DND-41 (cell line): ENCODE measurements at regions not wholly inside any gene's neighbourhood (a gene's known extent, or its start where the extent isn't known, plus 50 kb on each side); places are given as distances from the start of the nearest gene placed in this dataset.

Experiments
- ATAC-seq: fragments of 200-7000 bp; cut with Tn5 transposase; 3 replicates; pipeline ENCODE4 v1.9.1; 2021; ENCODE audit warnings: low read depth; ENCODE audit not compliant: insufficient read depth
- DNase-seq: peaks from one replicate; pipeline ENCODE4 v3.0.0-alpha.2; 2020
- H2AFZ ChIP-seq: 2 replicates; pipeline ENCODE4 v1.6.0; 2012; ENCODE audit warnings: low read depth, low read length
- H3K27ac ChIP-seq: 2 replicates; pipeline ENCODE4 v1.5.1; 2012; ENCODE audit warnings: low read length, inconsistent platforms
- H3K27me3 ChIP-seq: fragments of 200-600 bp; sonication (generic); 2 replicates; pipeline ENCODE4 v1.6.0; 2012; ENCODE audit warnings: low read length, mild to moderate bottlenecking, inconsistent platforms; ENCODE audit not compliant: insufficient read depth, poor library complexity
- H3K36me3 ChIP-seq: 2 replicates; pipeline ENCODE4 v1.5.1; 2012; ENCODE audit warnings: low read length, inconsistent platforms; ENCODE audit not compliant: insufficient read depth
- H3K4me1 ChIP-seq: 2 replicates; pipeline ENCODE4 v1.5.1; 2012; ENCODE audit warnings: mild to moderate bottlenecking, low read length; ENCODE audit not compliant: insufficient read depth
- H3K4me2 ChIP-seq: 2 replicates; pipeline ENCODE4 v1.6.0; 2012; ENCODE audit warnings: mild to moderate bottlenecking, moderate library complexity, low read length, inconsistent platforms; ENCODE audit not compliant: insufficient read depth
- H3K4me3 ChIP-seq, 2 experiments: fragments of 200-600 bp in 1 of 2; shearing (Covaris generic) in 1 of 2; 2 replicates each; pipeline ENCODE4 v1.5.1; 2012 to 2016; ENCODE audit warnings: inconsistent platforms in 2 of 2, low read length in 2 of 2, mild to moderate bottlenecking in 2 of 2, low read depth in 1 of 2, moderate library complexity in 1 of 2
- H3K79me2 ChIP-seq: 2 replicates; pipeline ENCODE4 v1.6.0; 2012; ENCODE audit warnings: low read length, inconsistent platforms; ENCODE audit not compliant: insufficient read depth
- H3K9ac ChIP-seq: 2 replicates; pipeline ENCODE4 v1.6.0; 2012; ENCODE audit warnings: low read depth, mild to moderate bottlenecking, inconsistent platforms, low read length, moderate library complexity
- H3K9me3 ChIP-seq: 2 replicates; pipeline ENCODE4 v1.5.1; 2012; ENCODE audit warnings: low read length, moderate library complexity, mild to moderate bottlenecking, inconsistent platforms; ENCODE audit not compliant: insufficient read depth, severe bottlenecking
- H4K20me1 ChIP-seq: 2 replicates; pipeline ENCODE4 v1.6.0; 2012; ENCODE audit warnings: low read length; ENCODE audit not compliant: insufficient read depth
- CTCF ChIP-seq: IDR thresholded peaks from 2 replicates; pipeline ENCODE4 v1.5.1; 2012; ENCODE audit warnings: borderline replicate concordance, low read length, moderate library complexity, mild to moderate bottlenecking; ENCODE audit not compliant: poor library complexity, severe bottlenecking; ENCODE audit errors: extremely low read depth
- EZH2 ChIP-seq: IDR thresholded peaks from 3 replicates; pipeline ENCODE4 v1.6.1; 2012; ENCODE audit warnings: borderline replicate concordance, low read depth, mild to moderate bottlenecking, moderate library complexity, low read length, inconsistent platforms; ENCODE audit not compliant: severe bottlenecking

DNA sequence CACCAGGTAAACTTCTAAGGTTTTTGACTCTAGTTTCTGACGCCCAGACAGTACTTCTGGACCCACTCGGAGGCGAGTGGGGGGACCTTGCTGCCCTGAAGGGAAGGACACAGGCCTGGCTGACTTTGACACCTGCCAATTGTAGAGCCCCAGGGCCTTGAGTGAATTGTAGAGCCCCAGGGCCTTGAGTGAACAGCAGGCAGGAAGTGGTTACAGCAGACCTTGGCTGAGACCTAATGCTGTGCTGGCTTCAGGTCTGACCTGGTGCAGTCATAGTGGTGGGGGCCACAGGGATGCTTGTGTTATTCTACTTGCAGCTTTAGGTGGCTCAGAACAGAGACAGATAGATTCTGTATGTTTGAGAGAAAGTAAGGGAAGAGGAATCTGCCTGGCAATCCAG is 344.3 kb downstream of the DUSP10 start:
- H3K4me2 ChIP-seq: no peak overlapping the region
- H3K79me2 ChIP-seq: no peaks in the 10 kb centered on the region
- ATAC-seq (peak; percentile 96), DNase-seq (peak; percentile 52)
- no peaks in the 10 kb centered on the region for H3K27me3 ChIP-seq
- H4K20me1 ChIP-seq: no peaks in the 10 kb centered on the region
- H3K4me3 ChIP-seq: no peak overlapping the region
- TF ChIP-seq CTCF: no peak
- TF ChIP-seq EZH2: no peak
- H3K9ac ChIP-seq: no peak overlapping the region
- H3K36me3 ChIP-seq: no peaks in the 10 kb centered on the region
- H3K9me3 ChIP-seq: no peaks in the 10 kb centered on the region
- H3K27ac ChIP-seq: no peak overlapping the region
- H2AFZ ChIP-seq: no peak overlapping the region
- peaks cover 6% of the 10 kb centered on the region; the same call in 1 of the 2 replicates for H3K4me1 ChIP-seq

- Histone ChIP-seq H3K4me3 (no peak overlapping the region), H4K20me1 (no peaks in the 10 kb centered on the region), H3K4me2 (no peak overlapping the region), H3K79me2 (no peaks in the 10 kb centered on the region), H3K9ac (no peak overlapping the region), H3K27me3 (peaks cover 2% of the 10 kb centered on the region), H3K27ac (no peak overlapping the region), H3K36me3 (no peaks in the 10 kb centered on the region), H2AFZ (no peak overlapping the region), H3K9me3 (no peaks in the 10 kb centered on the region), H3K4me1 (no peaks in the 10 kb centered on the region)
- DNase-seq: no peak
- TF ChIP-seq EZH2 (no peak), CTCF (no peak)
- ATAC-seq: no peak
These were observed 336.7 kb downstream of the DUSP10 start for GRCh38 chr1:221405146-221405545.

DNA sequence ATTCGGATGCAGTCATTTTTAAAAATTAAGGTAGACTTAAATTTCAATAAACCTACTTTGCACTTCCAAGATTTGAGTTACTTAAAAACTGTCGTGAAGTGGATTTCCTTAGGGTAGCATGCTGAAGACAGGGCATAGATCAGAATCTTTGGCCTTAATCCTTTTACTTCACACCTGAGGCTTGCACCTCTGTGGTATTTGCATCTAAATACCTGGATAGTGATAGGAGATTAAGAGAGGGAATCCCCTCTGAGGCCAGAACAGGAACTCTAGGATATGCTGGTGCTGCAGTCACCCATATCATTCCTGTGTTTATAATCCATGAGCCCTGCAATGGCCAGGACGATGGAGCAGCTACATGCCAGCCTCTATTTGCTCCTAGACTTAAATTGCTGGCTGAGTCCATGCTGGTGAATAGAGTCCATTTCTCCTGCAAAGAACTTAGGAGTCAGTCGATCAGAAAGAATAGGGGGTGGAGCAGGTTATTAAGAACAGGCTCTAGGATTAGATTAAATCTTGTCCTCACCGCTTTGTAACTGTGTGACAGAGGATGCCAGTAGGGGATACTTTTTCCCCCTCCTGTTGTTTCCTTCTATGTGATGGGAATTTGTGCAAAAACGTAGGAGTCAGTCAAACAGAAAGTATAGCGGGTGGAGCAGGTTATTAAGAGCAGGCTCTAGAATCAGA is 333.6 kb downstream of the DUSP10 start:
- Histone ChIP-seq H3K4me2 (no peak overlapping the region), H3K9ac (no peak overlapping the region), H3K27me3 (peaks cover 5% of the 10 kb centered on the region), H3K36me3 (no peaks in the 10 kb centered on the region), H3K27ac (no peak overlapping the region), H3K4me3 (no peak overlapping the region), H3K4me1 (no peaks in the 10 kb centered on the region), H3K9me3 (no peaks in the 10 kb centered on the region), H2AFZ (no peak overlapping the region), H4K20me1 (no peaks in the 10 kb centered on the region), H3K79me2 (no peaks in the 10 kb centered on the region)
- no peak for DNase-seq
- TF ChIP-seq CTCF (no peak), EZH2 (no peak)
- ATAC-seq: no peak
